ENCODE measurements at regions not wholly inside any gene's neighbourhood (a gene's known extent, or its start where the extent isn't known, plus 50 kb on each side); places are given as distances from the start of the nearest gene placed in this dataset.
"Not testable (repeated sequence)": the region's sequence is repeated elsewhere in the genome, so short reads cannot be mapped to it uniquely, and the experiment has no call there.

- no peak for DNase-seq
These were observed 368.1 kb upstream of the UBE2E2 start for GRCh38 chr3:22835041-22835440.

- DNase-seq, result no peak
These were observed 367.0 kb upstream of the UBE2E2 start for GRCh38 chr3:22836131-22836530.

GRCh38 chr3:22843854-22844253 is 359.3 kb upstream of the UBE2E2 start:
- DNase-seq, result no peak

GRCh38 chr3:22846566-22846965 is 356.6 kb upstream of the UBE2E2 start:
- DNase-seq, result no peak

- not testable (repeated sequence) for DNase-seq
These were observed 353.5 kb upstream of the UBE2E2 start for GRCh38 chr3:22849583-22849982.

- DNase-seq, result no peak
These were observed 346.3 kb upstream of the UBE2E2 start for GRCh38 chr3:22856811-22857210.

- no peak for DNase-seq
These were observed 344.6 kb upstream of the UBE2E2 start for GRCh38 chr3:22858486-22858885.

- DNase-seq, result no peak
These were observed 343.5 kb upstream of the UBE2E2 start for GRCh38 chr3:22859618-22860017.

- no peak for DNase-seq
These were observed 341.7 kb upstream of the UBE2E2 start for GRCh38 chr3:22861426-22861825.

- no peak for DNase-seq
These were observed 341.0 kb upstream of the UBE2E2 start for GRCh38 chr3:22862111-22862510.

- DNase-seq, result not testable (repeated sequence)
These were observed 320.3 kb upstream of the UBE2E2 start for GRCh38 chr3:22882834-22883233.

- DNase-seq, result no peak
These were observed 318.1 kb upstream of the UBE2E2 start for GRCh38 chr3:22885039-22885438.

GRCh38 chr3:22885574-22886341 is 317.4 kb upstream of the UBE2E2 start:
- no peak for DNase-seq

- DNase-seq, result no peak
These were observed 316.6 kb upstream of the UBE2E2 start for GRCh38 chr3:22886439-22887068.

- no peak for DNase-seq
These were observed 315.3 kb upstream of the UBE2E2 start for GRCh38 chr3:22887664-22888291.

- no peak for DNase-seq
These were observed 310.0 kb upstream of the UBE2E2 start for GRCh38 chr3:22893101-22893500.

GRCh38 chr3:22893644-22894325 is 309.3 kb upstream of the UBE2E2 start:
- no peak for DNase-seq

GRCh38 chr3:22894865-22895264 is 308.3 kb upstream of the UBE2E2 start:
- DNase-seq, result no peak

GRCh38 chr3:22895671-22896070 is 307.5 kb upstream of the UBE2E2 start:
- DNase-seq, result no peak

- DNase-seq, result no peak
These were observed 304.6 kb upstream of the UBE2E2 start for GRCh38 chr3:22898558-22898957.

GRCh38 chr3:22899441-22899840 is 303.7 kb upstream of the UBE2E2 start:
- no peak for DNase-seq

- no peak for DNase-seq
These were observed 302.8 kb upstream of the UBE2E2 start for GRCh38 chr3:22900296-22900695.

- no peak for DNase-seq
These were observed 301.4 kb upstream of the UBE2E2 start for GRCh38 chr3:22901684-22902083.

Data from activated gamma-delta T cell (primary cell).